CD14-positive monocyte (primary cell): ENCODE measurements at regions not wholly inside any gene's neighbourhood (a gene's known extent, or its start where the extent isn't known, plus 50 kb on each side); places are given as distances from the start of the nearest gene placed in this dataset.

Experiments used
- DNase-seq, 3 donors: peaks; one replicate each; pipeline ENCODE4 v3.0.0-alpha.2; 2011 to 2022
- H2AFZ ChIP-seq: 2 replicates; pipeline ENCODE4 v1.6.0; 2012; ENCODE audit warnings: mild to moderate bottlenecking, low read depth, low read length, inconsistent platforms; ENCODE audit not compliant: insufficient read depth, poor library complexity, severe bottlenecking
- H3K27ac ChIP-seq, 2 donors: 1 replicate in 1 of 2; 2 replicates in 1 of 2; pipeline ENCODE4 v1.5.1; 2012 to 2013; ENCODE audit warnings: low read length in 2 of 2, control low read depth in 1 of 2, inconsistent platforms in 1 of 2, low read depth in 1 of 2, mild to moderate bottlenecking in 1 of 2
- H3K27me3 ChIP-seq, 2 donors: one replicate each; pipeline versions ENCODE4 v1.6.0 to v1.6.1; 2011 to 2013; ENCODE audit warnings: low read length in 2 of 2; ENCODE audit not compliant: control insufficient read depth in 2 of 2, insufficient read depth in 2 of 2
- H3K36me3 ChIP-seq, 2 donors: replicated peaks in 1 of 2; 1 replicate in 1 of 2; 2 replicates in 1 of 2; pipeline versions ENCODE4 v1.5.1 to v1.6.1; 2012 to 2013; ENCODE audit warnings: low read length in 2 of 2, control low read depth in 1 of 2, inconsistent platforms in 1 of 2, mild to moderate bottlenecking in 1 of 2; ENCODE audit not compliant: insufficient read depth in 2 of 2, control insufficient read depth in 1 of 2
- H3K4me1 ChIP-seq, 2 donors: 1 replicate in 1 of 2; 2 replicates in 1 of 2; pipeline versions ENCODE4 v1.5.1 to v1.6.1; 2012 to 2013; ENCODE audit warnings: low read length in 2 of 2, control low read depth in 1 of 2, inconsistent platforms in 1 of 2, mild to moderate bottlenecking in 1 of 2, moderate library complexity in 1 of 2; ENCODE audit not compliant: insufficient read depth in 2 of 2, control insufficient read depth in 1 of 2
- H3K4me2 ChIP-seq: replicated peaks from 2 replicates; pipeline ENCODE3; 2012; ENCODE audit warnings: low read length, moderate library complexity, mild to moderate bottlenecking; ENCODE audit not compliant: poor library complexity, severe bottlenecking; ENCODE audit errors: extremely low read depth
- H3K4me3 ChIP-seq, 3 experiments: fragments of 200-600 bp in 1 of 3; sonication (generic) in 1 of 3; replicated peaks in 1 of 3; 1 replicate in 2 of 3; 2 replicates in 1 of 3; pipeline ENCODE4 v1.5.1; 2011 to 2013; ENCODE audit warnings: low read length in 3 of 3, mild to moderate bottlenecking in 3 of 3, control low read depth in 2 of 3, low read depth in 2 of 3, inconsistent platforms in 1 of 3, moderate library complexity in 1 of 3
- H3K79me2 ChIP-seq: 2 replicates; pipeline ENCODE4 v1.6.0; 2012; ENCODE audit warnings: mild to moderate bottlenecking, control low read depth, inconsistent platforms, low read length, moderate library complexity; ENCODE audit not compliant: insufficient read depth
- H3K9ac ChIP-seq: 2 replicates; pipeline ENCODE4 v1.6.0; 2017; ENCODE audit warnings: low read length, mild to moderate bottlenecking; ENCODE audit not compliant: insufficient read depth, poor library complexity, severe bottlenecking
- H3K9me3 ChIP-seq, 2 donors: replicated peaks in 1 of 2; 1 replicate in 1 of 2; 2 replicates in 1 of 2; pipeline versions ENCODE4 v1.5.1 to v1.6.1; 2012 to 2013; ENCODE audit warnings: low read length in 2 of 2, control low read depth in 1 of 2; ENCODE audit not compliant: control insufficient read depth in 1 of 2, insufficient read depth in 1 of 2
- H4K20me1 ChIP-seq: 2 replicates; pipeline ENCODE4 v1.6.0; 2012; ENCODE audit warnings: mild to moderate bottlenecking, low read length, control low read depth, moderate library complexity; ENCODE audit not compliant: insufficient read depth
- H3K27ac Mint-ChIP-seq, 7 donors: one replicate each; pipeline ENCODE4 v1.8.0; 2020; ENCODE audit warnings: mild to moderate bottlenecking in 7 of 7, mixed read lengths in 7 of 7, moderate library complexity in 6 of 7, inconsistent platforms in 2 of 7
- H3K27me3 Mint-ChIP-seq, 3 donors: one replicate each; pipeline ENCODE4 v1.8.0; 2021 to 2022; ENCODE audit warnings: low read depth in 3 of 3, mild to moderate bottlenecking in 3 of 3, mixed read lengths in 3 of 3, moderate library complexity in 3 of 3, inconsistent platforms in 1 of 3
- H3K36me3 Mint-ChIP-seq, 2 donors: one replicate each; pipeline ENCODE4 v1.8.0; 2020; ENCODE audit warnings: mixed read lengths in 2 of 2, inconsistent platforms in 1 of 2, mild to moderate bottlenecking in 1 of 2
- H3K4me1 Mint-ChIP-seq: one replicate; pipeline ENCODE4 v1.8.0; 2020; ENCODE audit warnings: mild to moderate bottlenecking, mixed read lengths
- H3K4me3 Mint-ChIP-seq, 2 donors: one replicate each; pipeline ENCODE4 v1.8.0; 2020; ENCODE audit warnings: mild to moderate bottlenecking in 2 of 2, mixed read lengths in 2 of 2, moderate library complexity in 1 of 2
- H3K9me3 Mint-ChIP-seq, 7 donors: one replicate each; pipeline ENCODE4 v1.8.0; 2020 to 2022; ENCODE audit warnings: mixed read lengths in 7 of 7, mild to moderate bottlenecking in 6 of 7, moderate library complexity in 6 of 7, inconsistent platforms in 2 of 7
- CTCF ChIP-seq: fragments of 200-600 bp; IDR thresholded peaks from one replicate; pipeline ENCODE4 v1.8.0; 2022; ENCODE audit warnings: antibody characterized with exemption, mild to moderate bottlenecking
- WGBS: methylation state at CpG from one replicate; pipeline ENCODE4 v1.1.5; 2013; ENCODE audit warnings: missing lambda C conversion rate; ENCODE audit not compliant: insufficient coverage; 5-methylcytosine and 5-hydroxymethylcytosine counted together
- intact Hi-C, 2 donors: fragments of 100-400 bp; cut with micrococcal nuclease; formaldehyde crosslinking; loops; one replicate each; pipeline versions ENCODE4 v1.15.0 to v1.15.1; 2023

- no peaks in the 10 kb centered on the region for H3K27me3 ChIP-seq
- no peak overlapping the region for H3K9ac ChIP-seq
- no peak for TF ChIP-seq CTCF
- no peaks in the 10 kb centered on the region for H3K4me1 ChIP-seq
- no peak overlapping the region for H3K4me2 ChIP-seq
- Mint-ChIP-seq H3K27ac (no peak overlapping the region), H3K9me3 (peaks cover 0 to 2% (median 1%) of the 10 kb centered on the region in 7 donors), H3K27me3 (no peaks in the 10 kb centered on the region), H3K36me3 (no peaks in the 10 kb centered on the region), H3K4me1 (no peaks in the 10 kb centered on the region), H3K4me3 (no peak overlapping the region)
- no peak overlapping the region for H2AFZ ChIP-seq
- no peaks in the 10 kb centered on the region for H3K36me3 ChIP-seq
- H3K4me3 ChIP-seq, result no peak overlapping the region
- no peaks in the 10 kb centered on the region for H3K79me2 ChIP-seq
- H3K9me3 ChIP-seq, result no peaks in the 10 kb centered on the region
- no peaks in the 10 kb centered on the region for H4K20me1 ChIP-seq
- no peak overlapping the region for H3K27ac ChIP-seq
- WGBS, result 69% methylated on average over 3 of the region's 7 CpGs
- intact Hi-C loops, result no loop called here
- DNase-seq, result no peak
These were observed 593.7 kb upstream of the LUZP2 start for GRCh38 chr11:23903044-23903704.

- no peak overlapping the region for H3K9ac ChIP-seq
- Mint-ChIP-seq H3K27me3 (no peaks in the 10 kb centered on the region), H3K9me3 (peaks cover 0 to 6% (median 2%) of the 10 kb centered on the region in 7 donors), H3K4me1 (no peaks in the 10 kb centered on the region), H3K36me3 (no peaks in the 10 kb centered on the region), H3K27ac (no peak overlapping the region), H3K4me3 (no peak overlapping the region)
- intact Hi-C loops, result no loop called here
- no peaks in the 10 kb centered on the region for H3K79me2 ChIP-seq
- no peaks in the 10 kb centered on the region for H3K4me1 ChIP-seq
- no peak overlapping the region for H3K4me2 ChIP-seq
- H4K20me1 ChIP-seq, result no peaks in the 10 kb centered on the region
- TF ChIP-seq CTCF, result no peak
- DNase-seq, result no peak
- no CpG with 5 or more reads among the region's 2 CpGs for WGBS
- no peaks in the 10 kb centered on the region for H3K27me3 ChIP-seq
- H3K4me3 ChIP-seq, result no peak overlapping the region
- no peak overlapping the region for H2AFZ ChIP-seq
- H3K9me3 ChIP-seq, result no peaks in the 10 kb centered on the region
- no peak overlapping the region for H3K27ac ChIP-seq
- no peaks in the 10 kb centered on the region for H3K36me3 ChIP-seq
These were observed 577.4 kb upstream of the LUZP2 start for GRCh38 chr11:23919455-23919854.
